Adrenal gland (tissue), 5 donors: ENCODE measurements at regions not wholly inside any gene's neighbourhood (a gene's known extent, or its start where the extent isn't known, plus 50 kb on each side); places are given as distances from the start of the nearest gene placed in this dataset.

Experiments used
- POLR2A ChIP-seq, 2 donors: fragments of 450-650 bp; IDR thresholded peaks; one replicate each; pipeline ENCODE4 v1.6.1; 2017; ENCODE audit warnings: antibody characterized with exemption in 2 of 2, mild to moderate bottlenecking in 2 of 2, moderate library complexity in 1 of 2
- TF ChIP-seq, protein P1 (sequence below), 6 experiments: fragments of 450-650 bp in 4 of 6; fragments of 200-600 bp in 2 of 6; sonication (generic) in 1 of 6; IDR thresholded peaks; 1 replicate in 5 of 6; 2 replicates in 1 of 6; pipeline versions ENCODE4 v1.5.1 to v1.8.0; 2016 to 2021; ENCODE audit warnings: antibody characterized with exemption in 6 of 6, mild to moderate bottlenecking in 2 of 6, moderate library complexity in 1 of 6
- donor health status: DM: no; HTN: no; CAD: no.

GRCh38 chr10:130545122-130545521 is 408.9 kb downstream of the GLRX3 start:
- TF ChIP-seq, protein P1, sequence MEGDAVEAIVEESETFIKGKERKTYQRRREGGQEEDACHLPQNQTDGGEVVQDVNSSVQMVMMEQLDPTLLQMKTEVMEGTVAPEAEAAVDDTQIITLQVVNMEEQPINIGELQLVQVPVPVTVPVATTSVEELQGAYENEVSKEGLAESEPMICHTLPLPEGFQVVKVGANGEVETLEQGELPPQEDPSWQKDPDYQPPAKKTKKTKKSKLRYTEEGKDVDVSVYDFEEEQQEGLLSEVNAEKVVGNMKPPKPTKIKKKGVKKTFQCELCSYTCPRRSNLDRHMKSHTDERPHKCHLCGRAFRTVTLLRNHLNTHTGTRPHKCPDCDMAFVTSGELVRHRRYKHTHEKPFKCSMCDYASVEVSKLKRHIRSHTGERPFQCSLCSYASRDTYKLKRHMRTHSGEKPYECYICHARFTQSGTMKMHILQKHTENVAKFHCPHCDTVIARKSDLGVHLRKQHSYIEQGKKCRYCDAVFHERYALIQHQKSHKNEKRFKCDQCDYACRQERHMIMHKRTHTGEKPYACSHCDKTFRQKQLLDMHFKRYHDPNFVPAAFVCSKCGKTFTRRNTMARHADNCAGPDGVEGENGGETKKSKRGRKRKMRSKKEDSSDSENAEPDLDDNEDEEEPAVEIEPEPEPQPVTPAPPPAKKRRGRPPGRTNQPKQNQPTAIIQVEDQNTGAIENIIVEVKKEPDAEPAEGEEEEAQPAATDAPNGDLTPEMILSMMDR (IDR thresholded peaks at IDR 0.05) = no peak
- no peak for TF ChIP-seq POLR2A (IDR thresholded peaks at IDR 0.05)
